A673 (cell line): ENCODE measurements at regions not wholly inside any gene's neighbourhood (a gene's known extent, or its start where the extent isn't known, plus 50 kb on each side); places are given as distances from the start of the nearest gene placed in this dataset.

Experiments
- BruUV-seq: library from RNA; stranded (reverse); fragments of 400-500 nt; replicated peaks from 2 replicates; lab custom pipeline; 2021; lab: Mats Ljungman, UMichigan
- CTCF ChIA-PET: fragments of 300-600 bp; sonication (Branson Sonifier 250); formaldehyde crosslinking; loops from one replicate; lab custom pipeline; 2022; ENCODE audit warnings: antibody characterized with exemption; lab: Charles Lee
- POLR2A ChIA-PET: fragments of 300-600 bp; sonication (Branson Sonifier 250); formaldehyde crosslinking; loops from one replicate; lab custom pipeline; 2022; ENCODE audit warnings: antibody characterized with exemption; ENCODE audit not compliant: low non-redundant PET; lab: Charles Lee
- DNase-seq: peaks from one replicate; pipeline ENCODE4 v3.0.0-alpha.2; 2015; ENCODE audit warnings: low spot score
- H3K27ac ChIP-seq: fragments of 200-600 bp; sonication (generic); 2 replicates; pipeline ENCODE4 v1.5.1; 2016; ENCODE audit warnings: mixed run types, low read depth, mild to moderate bottlenecking, mixed read lengths, antibody characterized with exemption, low read length; ENCODE audit not compliant: poor library complexity, severe bottlenecking
- H3K27me3 ChIP-seq: fragments of 200-600 bp; sonication (generic); replicated peaks from 2 replicates; pipeline ENCODE4 v1.6.1; 2017; ENCODE audit warnings: mixed run types, low read depth, mild to moderate bottlenecking, mixed read lengths, antibody characterized with exemption, low read length; ENCODE audit not compliant: insufficient read depth, poor library complexity
- H3K36me3 ChIP-seq: fragments of 200-600 bp; sonication (generic); 2 replicates; pipeline ENCODE4 v1.6.1; 2016; ENCODE audit warnings: mixed run types, mild to moderate bottlenecking, mixed read lengths, antibody characterized with exemption, low read length; ENCODE audit not compliant: insufficient read depth, poor library complexity, severe bottlenecking
- H3K4me1 ChIP-seq: fragments of 200-600 bp; sonication (generic); 2 replicates; pipeline ENCODE4 v1.6.1; 2017; ENCODE audit warnings: mixed run types, mild to moderate bottlenecking, mixed read lengths, antibody characterized with exemption, low read length; ENCODE audit not compliant: insufficient read depth, poor library complexity, severe bottlenecking
- H3K4me3 ChIP-seq: fragments of 200-600 bp; sonication (generic); 2 replicates; pipeline ENCODE4 v1.5.1; 2016; ENCODE audit warnings: low read depth, mixed run types, mild to moderate bottlenecking, mixed read lengths, low read length; ENCODE audit not compliant: poor library complexity, severe bottlenecking
- H3K9me3 ChIP-seq: fragments of 200-600 bp; sonication (generic); 2 replicates; pipeline ENCODE4 v1.6.1; 2016; ENCODE audit warnings: mixed run types, low read depth, mild to moderate bottlenecking, mixed read lengths, antibody characterized with exemption, low read length; ENCODE audit not compliant: poor library complexity, severe bottlenecking
- EZH2 ChIP-seq: fragments of 200-600 bp; sonication (generic); IDR thresholded peaks from 2 replicates; pipeline ENCODE4 v1.6.1; 2017; ENCODE audit warnings: borderline replicate concordance, low read depth, mild to moderate bottlenecking, mixed read lengths, antibody characterized with exemption, low read length; ENCODE audit not compliant: poor library complexity, severe bottlenecking
- intact Hi-C: fragments of 100-400 bp; cut with micrococcal nuclease; formaldehyde crosslinking; loops from one replicate; pipeline ENCODE4 v1.10.0; 2022; ENCODE audit not compliant: unreplicated experiment
- TF ChIP-seq, protein P1 (sequence below): fragments of 300-800, 200-600 bp; sonication (generic); conservative IDR thresholded peaks from 2 replicates; pipeline ENCODE4 v1.5.1; 2017; ENCODE audit warnings: low read depth, mild to moderate bottlenecking, antibody characterized with exemption, low read length, moderate library complexity, mixed read lengths

GRCh38 chr5:84564321-84565075, 179.8 kb upstream of the EDIL3 start:
- intact Hi-C loops: no loop called here
- ChIA-PET POLR2A (no interaction called here), CTCF (no interaction called here)
- H3K4me3 ChIP-seq: no peak overlapping the region
- DNase-seq: no peak
- TF ChIP-seq, protein P1, sequence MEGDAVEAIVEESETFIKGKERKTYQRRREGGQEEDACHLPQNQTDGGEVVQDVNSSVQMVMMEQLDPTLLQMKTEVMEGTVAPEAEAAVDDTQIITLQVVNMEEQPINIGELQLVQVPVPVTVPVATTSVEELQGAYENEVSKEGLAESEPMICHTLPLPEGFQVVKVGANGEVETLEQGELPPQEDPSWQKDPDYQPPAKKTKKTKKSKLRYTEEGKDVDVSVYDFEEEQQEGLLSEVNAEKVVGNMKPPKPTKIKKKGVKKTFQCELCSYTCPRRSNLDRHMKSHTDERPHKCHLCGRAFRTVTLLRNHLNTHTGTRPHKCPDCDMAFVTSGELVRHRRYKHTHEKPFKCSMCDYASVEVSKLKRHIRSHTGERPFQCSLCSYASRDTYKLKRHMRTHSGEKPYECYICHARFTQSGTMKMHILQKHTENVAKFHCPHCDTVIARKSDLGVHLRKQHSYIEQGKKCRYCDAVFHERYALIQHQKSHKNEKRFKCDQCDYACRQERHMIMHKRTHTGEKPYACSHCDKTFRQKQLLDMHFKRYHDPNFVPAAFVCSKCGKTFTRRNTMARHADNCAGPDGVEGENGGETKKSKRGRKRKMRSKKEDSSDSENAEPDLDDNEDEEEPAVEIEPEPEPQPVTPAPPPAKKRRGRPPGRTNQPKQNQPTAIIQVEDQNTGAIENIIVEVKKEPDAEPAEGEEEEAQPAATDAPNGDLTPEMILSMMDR: no peak
- no peak for TF ChIP-seq EZH2
- H3K36me3 ChIP-seq: no peaks in the 10 kb centered on the region
- BruUV-seq: no TSS peak
- no peaks in the 10 kb centered on the region for H3K9me3 ChIP-seq
- no peak overlapping the region for H3K27ac ChIP-seq
- no peaks in the 10 kb centered on the region for H3K27me3 ChIP-seq
- H3K4me1 ChIP-seq: no peaks in the 10 kb centered on the region

GRCh38 chr5:84550222-84550621, 165.5 kb upstream of the EDIL3 start:
- no peak for DNase-seq

DNA sequence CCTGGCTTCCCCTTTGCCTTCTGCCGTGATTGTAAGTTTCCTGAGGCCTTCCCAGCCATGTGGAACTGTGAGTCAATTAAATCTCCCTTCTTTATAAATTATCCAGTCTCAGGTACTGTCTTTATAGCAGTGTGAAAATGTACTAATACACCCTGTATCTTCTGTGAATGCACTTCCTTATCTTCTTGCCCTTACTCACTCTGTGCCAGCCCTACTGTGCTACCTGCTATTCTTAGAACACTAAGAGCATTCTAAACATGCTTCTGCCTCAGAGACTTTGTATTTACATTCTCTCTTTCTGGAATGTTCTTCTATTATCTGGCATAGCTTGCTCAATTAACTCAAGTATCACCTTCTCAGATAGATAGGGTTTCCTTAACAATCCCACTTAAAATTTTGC, 164.4 kb upstream of the EDIL3 start:
- Histone ChIP-seq H3K27ac (no peak overlapping the region), H3K4me1 (no peaks in the 10 kb centered on the region), H3K9me3 (no peaks in the 10 kb centered on the region), H3K36me3 (no peaks in the 10 kb centered on the region), H3K27me3 (no peaks in the 10 kb centered on the region), H3K4me3 (no peak overlapping the region)
- intact Hi-C loops: no loop called here
- TF ChIP-seq, protein P1: no peak
- no peak for TF ChIP-seq EZH2
- CTCF ChIA-PET: no interaction called here
- DNase-seq: no peak
- BruUV-seq: no TSS peak
- POLR2A ChIA-PET: no interaction called here

More at GRCh38 chr5:84550222-84550621, 165.5 kb upstream of the EDIL3 start:
- no peaks in the 10 kb centered on the region for H3K4me1 ChIP-seq
- H3K4me3 ChIP-seq: no peak overlapping the region
- H3K36me3 ChIP-seq: no peaks in the 10 kb centered on the region
- no peaks in the 10 kb centered on the region for H3K9me3 ChIP-seq
- TF ChIP-seq EZH2: no peak
- TF ChIP-seq, protein P1: no peak
- no peak overlapping the region for H3K27ac ChIP-seq
- POLR2A ChIA-PET: no interaction called here
- no TSS peak for BruUV-seq
- intact Hi-C loops: no loop called here
- H3K27me3 ChIP-seq: no peaks in the 10 kb centered on the region
- CTCF ChIA-PET: no interaction called here
